T-cell (primary cell): ENCODE measurements at regions not wholly inside any gene's neighbourhood (a gene's known extent, or its start where the extent isn't known, plus 50 kb on each side); places are given as distances from the start of the nearest gene placed in this dataset.

ENCODE experiments used
- ATAC-seq, 4 experiments: fragments of 200-7000 bp in 3 of 4; fragments of 150-1000 bp in 1 of 4; cut with Tn5 transposase; replicated peaks in 1 of 4; 1 replicate in 3 of 4; 2 replicates in 1 of 4; pipeline ENCODE4 v1.10.0; 2021; ENCODE audit warnings: moderate library complexity in 3 of 4, mild to moderate bottlenecking in 2 of 4, moderate number of reproducible peaks in 1 of 4
- CTCF ChIA-PET, 2 donors: fragments of 300-600 bp; sonication (Branson Sonifier 250); formaldehyde crosslinking; loops; one replicate each; lab custom pipeline; 2022; ENCODE audit warnings: antibody characterized with exemption in 2 of 2; lab: Charles Lee
- POLR2A ChIA-PET, 2 donors: fragments of 300-600 bp; sonication (Branson Sonifier 250); formaldehyde crosslinking; loops; one replicate each; lab custom pipeline; 2022; ENCODE audit warnings: antibody characterized with exemption in 2 of 2; lab: Charles Lee
- DNase-seq, 35 experiments: peaks; one replicate each; pipeline versions ENCODE4 v3.0.0 to v3.0.0-alpha.2; 2013 to 2023
- H3K27ac ChIP-seq: one replicate; pipeline ENCODE4 v1.5.1; 2013; ENCODE audit warnings: low read length
- H3K27me3 ChIP-seq, 2 experiments: replicated peaks in 1 of 2; 1 replicate in 1 of 2; 2 replicates in 1 of 2; pipeline versions ENCODE4 v1.6.1 to v1.7.0; 2013; ENCODE audit warnings: low read length in 1 of 2, mixed read lengths in 1 of 2; ENCODE audit not compliant: control insufficient read depth in 2 of 2, insufficient read depth in 2 of 2; ENCODE audit errors: extremely low read depth in 1 of 2
- H3K36me3 ChIP-seq, 2 donors: 1 replicate in 1 of 2; 2 replicates in 1 of 2; pipeline versions ENCODE4 v1.6.1 to v1.7.0; 2013; ENCODE audit warnings: low read length in 1 of 2; ENCODE audit not compliant: control insufficient read depth in 2 of 2, insufficient read depth in 1 of 2; ENCODE audit errors: extremely low read depth in 1 of 2
- H3K4me1 ChIP-seq, 2 experiments: 1 replicate in 1 of 2; 2 replicates in 1 of 2; pipeline versions ENCODE4 v1.6.1 to v1.7.0; 2013; ENCODE audit warnings: low read length in 2 of 2, mixed read lengths in 1 of 2; ENCODE audit not compliant: insufficient read depth in 2 of 2, control insufficient read depth in 1 of 2; ENCODE audit errors: extremely low read depth in 1 of 2
- H3K4me3 ChIP-seq, 2 donors: 1 replicate in 1 of 2; 2 replicates in 1 of 2; pipeline versions ENCODE4 v1.5.1 to v1.7.0; 2013; ENCODE audit warnings: mild to moderate bottlenecking in 2 of 2, low read length in 1 of 2, moderate library complexity in 1 of 2; ENCODE audit not compliant: control insufficient read depth in 1 of 2; ENCODE audit errors: extremely low read depth in 1 of 2
- H3K9me3 ChIP-seq: 2 replicates; pipeline ENCODE4 v1.7.0; 2013
- H3K27ac Mint-ChIP-seq, 2 donors: one replicate each; pipeline ENCODE4 v1.8.0; 2020 to 2021; ENCODE audit warnings: mild to moderate bottlenecking in 2 of 2, mixed read lengths in 2 of 2
- H3K27me3 Mint-ChIP-seq, 2 donors: one replicate each; pipeline ENCODE4 v1.8.0; 2021 to 2022; ENCODE audit warnings: mixed read lengths in 2 of 2
- H3K36me3 Mint-ChIP-seq: one replicate; pipeline ENCODE4 v1.8.0; 2021; ENCODE audit warnings: mixed read lengths
- H3K4me1 Mint-ChIP-seq, 3 donors: one replicate each; pipeline ENCODE4 v1.8.0; 2020 to 2022; ENCODE audit warnings: mixed read lengths in 3 of 3, mild to moderate bottlenecking in 1 of 3
- H3K4me3 Mint-ChIP-seq, 3 donors: one replicate each; pipeline ENCODE4 v1.8.0; 2020 to 2022; ENCODE audit warnings: mild to moderate bottlenecking in 3 of 3, mixed read lengths in 3 of 3, moderate library complexity in 3 of 3
- H3K9me3 Mint-ChIP-seq, 3 donors: one replicate each; pipeline ENCODE4 v1.8.0; 2020 to 2022; ENCODE audit warnings: mixed read lengths in 3 of 3
- WGBS: methylation state at CpG from one replicate; pipeline ENCODE4 v1.1.5; 2013; ENCODE audit warnings: missing lambda C conversion rate; ENCODE audit not compliant: insufficient coverage; 5-methylcytosine and 5-hydroxymethylcytosine counted together

- CTCF ChIA-PET: no interaction called here
- DNase-seq (no peak), ATAC-seq (no peak)
- H3K36me3 ChIP-seq: no peaks in the 10 kb centered on the region
- Mint-ChIP-seq H3K36me3 (no peaks in the 10 kb centered on the region), H3K27me3 (no peaks in the 10 kb centered on the region), H3K27ac (no peak overlapping the region), H3K4me3 (no peak overlapping the region), H3K4me1 (no peaks in the 10 kb centered on the region), H3K9me3 (peaks cover 0 to 15% (median 5%) of the 10 kb centered on the region in 3 donors)
- no peaks in the 10 kb centered on the region for H3K27me3 ChIP-seq
- H3K4me1 ChIP-seq: no peaks in the 10 kb centered on the region
- H3K27ac ChIP-seq: no peak overlapping the region
- no peaks in the 10 kb centered on the region for H3K9me3 ChIP-seq
- H3K4me3 ChIP-seq: no peak overlapping the region
- POLR2A ChIA-PET: interaction anchor here in 1 of 2 donors (0.6 kb wide), 1 partner anchor 1280 kb away, joined by 3 read pairs; no protein-coding TSS in a partner anchor
- 93% methylated on average over 3 of the region's 3 CpGs for WGBS
Observed at GRCh38 chr17:11028349-11028748, 190.5 kb upstream of the PIRT start.

GRCh38 chr17:11026903-11027302 is 189.0 kb upstream of the PIRT start:
- peaks cover 0 to 4% (median 4%) of the 10 kb centered on the region in 3 donors for H3K9me3 Mint-ChIP-seq
- POLR2A ChIA-PET: no interaction called here
- H3K27ac ChIP-seq: no peak overlapping the region
- DNase-seq (no peak), ATAC-seq (no peak)
- no peaks in the 10 kb centered on the region for H3K36me3 Mint-ChIP-seq
- peaks cover 0 to 1% of the 10 kb centered on the region in 2 donors for H3K27me3 Mint-ChIP-seq
- WGBS: 90% methylated on average over 2 of the region's 2 CpGs
- no peak overlapping the region for H3K27ac Mint-ChIP-seq
- H3K9me3 ChIP-seq: no peaks in the 10 kb centered on the region
- CTCF ChIA-PET: no interaction called here
- no peaks in the 10 kb centered on the region for H3K4me1 Mint-ChIP-seq
- no peaks in the 10 kb centered on the region for H3K27me3 ChIP-seq
- H3K36me3 ChIP-seq: no peaks in the 10 kb centered on the region
- H3K4me3 Mint-ChIP-seq: no peak overlapping the region
- H3K4me3 ChIP-seq: no peak overlapping the region
- no peaks in the 10 kb centered on the region for H3K4me1 ChIP-seq

GRCh38 chr17:11023639-11024479 is 186.0 kb upstream of the PIRT start:
- Mint-ChIP-seq H3K36me3 (no peaks in the 10 kb centered on the region), H3K4me3 (no peak overlapping the region), H3K4me1 (no peaks in the 10 kb centered on the region), H3K9me3 (no peaks in the 10 kb centered on the region), H3K27ac (no peak overlapping the region), H3K27me3 (peaks cover 3 to 7% of the 10 kb centered on the region in 2 donors)
- 70% methylated on average over 2 of the region's 5 CpGs for WGBS
- no peak for ATAC-seq
- Histone ChIP-seq H3K27me3 (no peaks in the 10 kb centered on the region), H3K9me3 (no peaks in the 10 kb centered on the region), H3K4me1 (no peaks in the 10 kb centered on the region), H3K36me3 (no peaks in the 10 kb centered on the region), H3K4me3 (no peak overlapping the region), H3K27ac (no peak overlapping the region)
- no peak for DNase-seq
- ChIA-PET POLR2A (no interaction called here), CTCF (no interaction called here)

- Mint-ChIP-seq H3K36me3 (no peaks in the 10 kb centered on the region), H3K27me3 (peaks cover 4 to 10% of the 10 kb centered on the region in 2 donors), H3K27ac (no peak overlapping the region), H3K9me3 (peaks cover 0 to 16% (median 10%) of the 10 kb centered on the region in 3 donors), H3K4me3 (no peak overlapping the region), H3K4me1 (no peaks in the 10 kb centered on the region)
- DNase-seq (no peak), ATAC-seq (no peak)
- ChIA-PET CTCF (interaction anchor here in 1 of 2 donors (0.6 kb wide), 1 partner anchor 529 kb away, joined by 3 read pairs; no protein-coding TSS in a partner anchor), POLR2A (no interaction called here)
- no CpG with 5 or more reads among the region's 5 CpGs for WGBS
- Histone ChIP-seq H3K4me3 (no peak overlapping the region), H3K36me3 (no peaks in the 10 kb centered on the region), H3K4me1 (no peaks in the 10 kb centered on the region), H3K9me3 (no peaks in the 10 kb centered on the region), H3K27ac (no peak overlapping the region), H3K27me3 (no peaks in the 10 kb centered on the region)
Observed at GRCh38 chr17:11006530-11006929, 168.6 kb upstream of the PIRT start.

GRCh38 chr17:11005940-11006339 is 168.1 kb upstream of the PIRT start:
- H3K36me3 ChIP-seq: no peaks in the 10 kb centered on the region
- peaks cover 4 to 8% of the 10 kb centered on the region in 2 donors for H3K27me3 Mint-ChIP-seq
- H3K36me3 Mint-ChIP-seq: no peaks in the 10 kb centered on the region
- H3K4me1 Mint-ChIP-seq: no peaks in the 10 kb centered on the region
- H3K4me3 ChIP-seq: no peak overlapping the region
- H3K9me3 ChIP-seq: no peaks in the 10 kb centered on the region
- ChIA-PET CTCF (interaction anchor here in 1 of 2 donors (0.6 kb wide), 1 partner anchor 529 kb away, joined by 3 read pairs; no protein-coding TSS in a partner anchor), POLR2A (no interaction called here)
- H3K4me1 ChIP-seq: no peaks in the 10 kb centered on the region
- H3K27ac Mint-ChIP-seq: no peak overlapping the region
- no peaks in the 10 kb centered on the region for H3K27me3 ChIP-seq
- no peak overlapping the region for H3K27ac ChIP-seq
- ATAC-seq: no peak
- DNase-seq: no peak
- H3K9me3 Mint-ChIP-seq: peaks cover 0 to 14% (median 9%) of the 10 kb centered on the region in 3 donors
- WGBS: 62% methylated on average over 5 of the region's 8 CpGs
- H3K4me3 Mint-ChIP-seq: no peak overlapping the region

- Histone ChIP-seq H3K27me3 (peaks cover 0 to 2% of the 10 kb centered on the region in 2 experiments), H3K4me1 (no peaks in the 10 kb centered on the region), H3K27ac (no peak overlapping the region), H3K9me3 (no peaks in the 10 kb centered on the region), H3K36me3 (no peaks in the 10 kb centered on the region), H3K4me3 (no peak overlapping the region)
- no peak for DNase-seq
- peaks cover 4 to 8% of the 10 kb centered on the region in 2 donors for H3K27me3 Mint-ChIP-seq
- no peaks in the 10 kb centered on the region for H3K36me3 Mint-ChIP-seq
- no peak overlapping the region for H3K4me3 Mint-ChIP-seq
- ChIA-PET POLR2A (no interaction called here), CTCF (no interaction called here)
- H3K4me1 Mint-ChIP-seq: no peaks in the 10 kb centered on the region
- H3K9me3 Mint-ChIP-seq: peaks cover 0 to 8% (median 3%) of the 10 kb centered on the region in 3 donors
- H3K27ac Mint-ChIP-seq: no peak overlapping the region
- WGBS: no CpG with 5 or more reads among the region's 2 CpGs
- ATAC-seq: no peak
Observed at GRCh38 chr17:11002417-11002816, 164.5 kb upstream of the PIRT start.
